ENCODE measurements at regions not wholly inside any gene's neighbourhood (a gene's known extent, or its start where the extent isn't known, plus 50 kb on each side); places are given as distances from the start of the nearest gene placed in this dataset.

- Histone ChIP-seq H3K4ac (ENCODE audit: low read depth, low read length) (no peak overlapping the region), H3K79me1 (ENCODE audit: insufficient read depth, low read depth, low read length, poor library complexity, severe bottlenecking) (no peaks in the 10 kb centered on the region), H3K4me1 (ENCODE audit: insufficient read depth, low read length) (no peaks in the 10 kb centered on the region), H2AK5ac (ENCODE audit: insufficient read length, low read length) (no peak overlapping the region), H3K27me3 (ENCODE audit: insufficient read depth, low read length) (no peaks in the 10 kb centered on the region), H4K8ac (replicated peaks; ENCODE audit: insufficient read length, low read depth, low read length) (no peak overlapping the region), H3K56ac (ENCODE audit: insufficient read length, low read depth, low read length) (no peak overlapping the region), H4K20me1 (ENCODE audit: control insufficient read depth, insufficient read depth, insufficient read length) (no peaks in the 10 kb centered on the region), H4K91ac (ENCODE audit: insufficient read length, low read depth, low read length) (no peak overlapping the region), H2AFZ (ENCODE audit: low read length) (no peak overlapping the region), H3K79me2 (ENCODE audit: insufficient read depth, low read length) (no peaks in the 10 kb centered on the region), H2BK12ac (ENCODE audit: insufficient read length, low read depth, low read length) (no peak overlapping the region), H3K18ac (ENCODE audit: insufficient read length, low read depth, low read length) (no peak overlapping the region), H4K5ac (ENCODE audit: insufficient read length, low read depth, low read length) (no peak overlapping the region), H3K9me3 (ENCODE audit: control insufficient read depth, low read depth, low read length) (peaks cover 9% of the 10 kb centered on the region), H2BK120ac (ENCODE audit: low read depth, low read length, poor library complexity, severe bottlenecking) (no peak overlapping the region), H3K23ac (ENCODE audit: insufficient read length, low read depth, low read length) (no peak overlapping the region), H3K9ac (ENCODE audit: extremely low read depth, insufficient read length, low read length) (no peak overlapping the region), H3K14ac (ENCODE audit: insufficient read depth, low read length) (no peak overlapping the region), H2BK5ac (ENCODE audit: insufficient read length, low read length) (no peak overlapping the region), H2BK15ac (ENCODE audit: low read depth, low read length) (no peak overlapping the region), H2BK20ac (ENCODE audit: low read depth, low read length, poor library complexity, severe bottlenecking) (no peak overlapping the region), H3T11ph (ENCODE audit: low read length) (no peak overlapping the region), H3K4me2 (ENCODE audit: insufficient read depth, insufficient read length, low read length) (no peak overlapping the region), H3K27ac (ENCODE audit: insufficient read length, low read depth, low read length) (no peak overlapping the region), H3K23me2 (ENCODE audit: insufficient read length, low read depth, low read length, poor library complexity, severe bottlenecking) (no peaks in the 10 kb centered on the region)
- no peak overlapping the region for H3K4me3 Mint-ChIP-seq
- DNase-seq, result no peak
- H3K4me1 Mint-ChIP-seq, result no peaks in the 10 kb centered on the region
- WGBS (ENCODE audit: extremely low coverage, insufficient read length, low lambda C conversion rate), result no CpG with 5 or more reads among the region's 3 CpGs
- peaks cover 72 to 80% of the 10 kb centered on the region in 2 experiments for H3K9me3 Mint-ChIP-seq
- H3K36me3 Mint-ChIP-seq (ENCODE audit: insufficient read depth in 1 of 3, low read depth in 3 of 3), result peaks cover 1 to 16% (median 8%) of the 10 kb centered on the region in 3 experiments; a peak in 5 of 7 replicates
- no peaks in the 10 kb centered on the region; the same call in 1 of the 2 replicates for H3K27me3 Mint-ChIP-seq (ENCODE audit: low read depth)
- H3K27ac Mint-ChIP-seq, result no peak overlapping the region
- no peak for TF ChIP-seq CTCF (conservative IDR thresholded peaks at IDR 0.05)
Measured at GRCh38 chrX:14235004-14235403, 205.3 kb upstream of the GEMIN8 start.
